WI38 (cell line): ENCODE measurements at regions not wholly inside any gene's neighbourhood (a gene's known extent, or its start where the extent isn't known, plus 50 kb on each side); places are given as distances from the start of the nearest gene placed in this dataset.

ENCODE experiments used
- H3K4me3 ChIP-seq: 2 replicates; pipeline ENCODE4 v1.5.1; 2011; ENCODE audit warnings: low read depth, mild to moderate bottlenecking, control low read depth, low read length
- TF ChIP-seq, protein P1 (sequence below): IDR thresholded peaks from 2 replicates; pipeline ENCODE4 v1.5.1; 2012; ENCODE audit warnings: low read depth, mild to moderate bottlenecking, control low read depth, low read length

DNA sequence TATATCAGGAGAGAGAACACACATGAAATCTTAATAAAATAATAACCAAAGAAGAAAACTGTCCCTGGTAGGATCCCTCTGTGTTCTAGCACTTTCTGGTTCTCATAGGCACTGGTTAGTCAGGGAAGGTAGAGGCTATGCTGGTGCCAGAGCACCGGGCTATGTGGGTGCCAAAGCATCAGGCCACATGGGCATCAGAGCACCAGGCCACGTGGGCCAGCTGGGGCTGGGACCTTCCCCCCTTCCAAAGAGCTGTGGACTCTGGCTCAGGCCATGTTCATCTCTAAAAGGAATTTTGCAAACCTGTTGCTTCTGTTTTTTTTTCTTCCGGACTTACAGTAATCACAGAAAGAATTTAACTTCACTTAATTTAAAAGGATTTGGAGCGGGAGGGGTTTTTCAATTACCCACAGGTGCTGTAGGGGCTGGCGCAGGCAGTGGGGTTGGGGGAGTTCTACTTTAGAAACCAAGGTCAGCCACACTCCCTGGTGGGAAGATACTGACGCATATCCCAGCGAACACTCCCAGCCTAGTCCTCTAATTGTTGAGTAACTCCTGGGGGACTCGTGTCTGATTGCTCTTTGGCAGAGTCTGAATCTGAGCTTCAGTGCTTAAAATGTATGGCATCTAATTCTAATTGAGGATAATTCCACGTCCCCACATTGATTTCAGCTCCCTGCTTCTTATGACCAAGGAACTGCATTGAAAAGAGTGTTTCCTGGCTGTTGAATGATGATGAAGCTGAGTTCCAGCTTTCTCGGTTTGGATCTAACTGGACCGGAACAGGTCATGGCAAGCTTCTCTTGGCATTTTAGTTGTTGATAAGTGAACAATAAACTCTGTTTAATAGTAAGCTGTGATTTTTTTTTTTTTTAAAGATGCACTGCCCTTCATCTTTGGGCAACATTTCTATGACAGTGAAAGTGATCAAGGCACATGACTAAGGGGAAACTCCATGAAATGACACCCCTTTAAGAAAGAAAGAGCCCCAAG is 110.7 kb upstream of the FZD8 start:
- H3K4me3 ChIP-seq: no peak overlapping the region
- TF ChIP-seq, protein P1, sequence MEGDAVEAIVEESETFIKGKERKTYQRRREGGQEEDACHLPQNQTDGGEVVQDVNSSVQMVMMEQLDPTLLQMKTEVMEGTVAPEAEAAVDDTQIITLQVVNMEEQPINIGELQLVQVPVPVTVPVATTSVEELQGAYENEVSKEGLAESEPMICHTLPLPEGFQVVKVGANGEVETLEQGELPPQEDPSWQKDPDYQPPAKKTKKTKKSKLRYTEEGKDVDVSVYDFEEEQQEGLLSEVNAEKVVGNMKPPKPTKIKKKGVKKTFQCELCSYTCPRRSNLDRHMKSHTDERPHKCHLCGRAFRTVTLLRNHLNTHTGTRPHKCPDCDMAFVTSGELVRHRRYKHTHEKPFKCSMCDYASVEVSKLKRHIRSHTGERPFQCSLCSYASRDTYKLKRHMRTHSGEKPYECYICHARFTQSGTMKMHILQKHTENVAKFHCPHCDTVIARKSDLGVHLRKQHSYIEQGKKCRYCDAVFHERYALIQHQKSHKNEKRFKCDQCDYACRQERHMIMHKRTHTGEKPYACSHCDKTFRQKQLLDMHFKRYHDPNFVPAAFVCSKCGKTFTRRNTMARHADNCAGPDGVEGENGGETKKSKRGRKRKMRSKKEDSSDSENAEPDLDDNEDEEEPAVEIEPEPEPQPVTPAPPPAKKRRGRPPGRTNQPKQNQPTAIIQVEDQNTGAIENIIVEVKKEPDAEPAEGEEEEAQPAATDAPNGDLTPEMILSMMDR: no peak

DNA sequence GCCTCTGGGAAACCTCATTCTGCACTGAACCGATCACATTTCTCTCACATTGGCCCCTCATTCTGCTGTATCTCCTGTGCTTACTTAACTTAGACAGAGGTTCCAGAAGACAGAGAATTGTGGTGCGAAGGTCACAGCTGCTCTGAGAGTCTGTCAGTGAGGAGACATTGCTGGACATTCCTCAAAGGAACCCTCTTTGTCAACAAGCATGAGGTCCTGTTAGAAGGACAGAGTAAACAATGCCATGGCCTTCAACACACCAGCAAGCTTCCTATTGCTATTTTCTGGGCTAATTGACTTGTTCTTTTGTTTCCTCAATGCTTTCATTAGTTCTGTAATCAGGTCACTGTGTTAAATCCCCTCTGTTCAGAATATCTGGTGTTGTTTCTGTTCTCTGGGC is 109.3 kb upstream of the FZD8 start:
- no peak overlapping the region for H3K4me3 ChIP-seq
- TF ChIP-seq, protein P1: no peak

DNA sequence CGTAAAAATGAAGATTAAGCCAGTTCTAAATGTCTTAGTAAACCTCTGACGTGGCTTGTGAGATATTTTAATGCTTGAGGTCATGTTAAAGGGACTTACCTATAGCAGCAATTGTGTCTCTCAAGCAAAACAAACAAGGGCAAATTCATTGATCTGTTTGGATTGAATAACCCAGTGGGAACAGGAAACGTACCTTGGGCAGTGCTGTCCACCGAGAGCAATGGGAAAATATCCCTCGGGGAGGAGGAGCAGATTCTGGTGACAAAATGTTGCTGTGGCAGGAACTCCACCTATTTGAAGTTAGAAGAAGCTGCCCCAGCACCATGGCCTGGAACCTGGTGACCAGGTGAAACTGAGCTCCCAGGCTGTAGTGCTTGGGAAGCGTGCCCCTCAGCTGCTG is 107.1 kb upstream of the FZD8 start:
- H3K4me3 ChIP-seq: no peak overlapping the region
- TF ChIP-seq, protein P1: no peak

DNA sequence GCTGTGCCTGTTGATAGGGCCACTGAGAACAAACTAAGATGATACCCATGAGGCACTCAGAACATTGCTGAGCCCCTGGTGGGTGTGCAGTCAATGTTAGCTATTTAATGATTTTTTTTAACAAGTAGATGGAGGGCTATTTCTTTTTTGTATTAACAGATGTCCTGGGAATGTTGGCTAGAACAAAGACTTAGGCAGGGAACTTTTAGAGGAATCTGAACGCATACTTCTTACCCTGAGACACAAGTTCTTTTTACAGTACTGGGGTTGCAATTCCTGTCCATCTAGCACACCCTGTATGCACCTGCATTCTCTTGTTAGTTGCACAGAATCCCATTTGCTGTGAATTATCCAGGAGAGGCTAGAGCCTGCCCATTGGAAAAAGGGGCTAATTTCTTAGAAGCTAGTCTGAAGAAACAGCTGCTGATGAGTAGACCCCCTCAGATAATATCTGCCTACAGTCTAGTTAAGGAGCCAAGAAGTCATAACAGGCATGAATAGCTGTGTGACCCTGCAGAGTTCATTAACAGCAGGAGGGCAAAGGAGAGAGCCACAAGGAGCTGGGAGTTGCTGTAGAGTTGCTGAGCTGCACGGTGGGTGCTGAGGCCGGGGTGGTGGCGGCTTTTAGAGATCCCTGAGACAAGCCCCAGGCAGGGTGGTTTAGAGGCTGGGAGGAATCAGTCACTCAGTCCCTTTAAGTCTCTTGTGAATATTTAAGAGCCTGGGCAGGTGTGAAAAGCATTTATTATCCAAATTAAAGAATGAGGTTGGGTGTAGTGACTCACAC is 103.7 kb upstream of the FZD8 start:
- TF ChIP-seq, protein P1: no peak
- no peak overlapping the region for H3K4me3 ChIP-seq

DNA sequence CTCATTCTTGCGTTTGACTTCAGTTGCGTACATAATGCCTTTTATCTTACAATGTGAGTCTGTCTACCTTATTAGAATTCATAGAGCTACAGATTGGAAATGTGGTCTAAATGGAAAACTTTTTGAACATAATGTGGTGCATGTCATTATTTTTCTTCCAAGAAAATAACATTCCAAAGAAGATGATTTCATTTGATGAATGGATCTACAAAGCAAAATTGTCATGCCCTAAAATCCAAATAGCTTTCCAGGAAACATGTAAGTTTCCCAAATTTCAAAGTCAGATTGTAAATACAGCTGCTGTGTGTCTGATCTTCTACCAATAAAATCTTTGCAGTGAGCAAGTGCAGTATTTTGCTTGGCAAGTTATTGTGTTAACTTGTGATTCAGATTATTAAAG is 101.8 kb upstream of the FZD8 start:
- TF ChIP-seq, protein P1: no peak

DNA sequence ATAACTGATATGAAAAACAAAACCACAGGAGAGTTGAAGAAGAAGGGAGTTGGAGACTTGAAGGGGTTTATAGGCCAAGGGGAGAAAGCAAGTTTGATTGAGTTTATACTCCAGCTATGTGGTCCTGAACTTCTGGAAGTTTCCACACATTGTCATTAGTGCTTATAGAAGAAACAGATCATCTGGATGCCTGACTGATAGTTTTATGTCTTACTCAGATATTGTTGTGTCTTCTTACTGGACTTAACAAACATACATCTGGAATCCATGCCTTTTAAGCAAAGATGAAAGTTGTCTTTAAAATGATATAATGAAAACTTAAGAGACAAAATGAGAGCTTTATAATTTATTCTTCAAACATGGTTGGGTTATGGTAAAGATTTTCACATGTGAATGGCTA is 101.3 kb upstream of the FZD8 start:
- H3K4me3 ChIP-seq: no peak overlapping the region
- TF ChIP-seq, protein P1: no peak

More for the DNA sequence above, 101.8 kb upstream of the FZD8 start:
- H3K4me3 ChIP-seq: no peak overlapping the region
